ENCODE measurements at regions not wholly inside any gene's neighbourhood (a gene's known extent, or its start where the extent isn't known, plus 50 kb on each side); places are given as distances from the start of the nearest gene placed in this dataset.

- TF ChIP-seq POLR2A (IDR thresholded peaks at IDR 0.05; ENCODE audit: extremely low read depth, insufficient read length) (no peak), CTCF (IDR thresholded peaks at IDR 0.05; ENCODE audit: low read depth, low read length) (no peak)
Observed at GRCh38 chr16:64182985-64183384, 938.9 kb downstream of the CDH11 start.
